Activated T-helper 1 cell treated with Interleukin-2 at 50 U/mL for 16 hours (primary cell): ENCODE measurements at regions not wholly inside any gene's neighbourhood (a gene's known extent, or its start where the extent isn't known, plus 50 kb on each side); places are given as distances from the start of the nearest gene placed in this dataset.
"Not testable (repeated sequence)": the region's sequence is repeated elsewhere in the genome, so short reads cannot be mapped to it uniquely, and the experiment has no call there.

Experiments
- DNase-seq: peaks from one replicate; pipeline ENCODE4 v3.0.0-alpha.2; 2020; ENCODE audit warnings: low read depth

- DNase-seq, result no peak
Observed at GRCh38 chr18:78454221-78454620, 525.4 kb upstream of the SALL3 start.

GRCh38 chr18:78455386-78455785 lies 524.2 kb upstream of the SALL3 start:
- no peak for DNase-seq

GRCh38 chr18:78457011-78457410 lies 522.6 kb upstream of the SALL3 start:
- DNase-seq, result no peak

- DNase-seq, result no peak
Observed at GRCh38 chr18:78457731-78458130, 521.9 kb upstream of the SALL3 start.

DNA sequence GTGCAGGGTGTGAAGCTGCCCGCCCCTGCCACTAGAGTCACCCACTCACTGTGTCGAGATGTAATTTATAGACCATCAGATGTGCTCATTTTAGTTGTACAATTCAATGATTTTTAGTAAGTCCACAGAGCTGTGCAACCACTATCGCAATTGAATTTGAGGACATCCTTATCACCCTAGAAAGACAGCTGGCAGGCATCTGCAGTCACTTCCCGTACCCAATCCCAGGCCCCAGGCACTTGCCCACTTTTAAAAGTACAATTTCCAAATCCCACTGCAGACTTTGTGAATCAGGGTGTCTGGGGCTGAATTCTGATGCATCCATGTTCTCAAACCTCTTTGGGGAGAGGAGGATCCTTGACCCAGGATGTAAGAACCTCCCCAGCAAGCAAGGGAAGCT lies 521.3 kb upstream of the SALL3 start:
- no peak for DNase-seq

GRCh38 chr18:78459668-78460067 lies 520.0 kb upstream of the SALL3 start:
- DNase-seq, result no peak

DNA sequence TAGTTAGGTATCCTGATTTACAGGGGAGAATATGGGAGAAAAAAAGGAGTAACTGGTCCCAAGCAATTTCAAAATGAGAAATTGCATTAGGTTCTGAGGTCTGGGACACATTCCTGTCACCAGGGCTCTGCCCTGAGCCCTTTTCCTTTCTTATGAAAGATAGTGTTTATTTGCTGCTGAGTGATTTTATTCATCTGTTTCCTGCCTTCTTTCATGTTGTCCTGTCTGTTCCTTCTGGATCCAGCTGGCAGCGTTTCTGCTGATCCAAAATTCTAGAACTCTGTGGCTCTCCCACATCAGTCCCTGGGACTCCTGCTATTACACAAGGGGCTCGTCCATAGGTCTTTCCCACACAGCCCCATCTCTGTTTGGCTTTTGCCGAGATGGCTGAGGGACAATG lies 519.1 kb upstream of the SALL3 start:
- no peak for DNase-seq

- DNase-seq, result no peak
Observed at GRCh38 chr18:78473563-78473962, 506.1 kb upstream of the SALL3 start.

GRCh38 chr18:78477840-78478239 lies 501.8 kb upstream of the SALL3 start:
- no peak for DNase-seq

- no peak for DNase-seq
Observed at GRCh38 chr18:78479443-78479842, 500.2 kb upstream of the SALL3 start.

DNA sequence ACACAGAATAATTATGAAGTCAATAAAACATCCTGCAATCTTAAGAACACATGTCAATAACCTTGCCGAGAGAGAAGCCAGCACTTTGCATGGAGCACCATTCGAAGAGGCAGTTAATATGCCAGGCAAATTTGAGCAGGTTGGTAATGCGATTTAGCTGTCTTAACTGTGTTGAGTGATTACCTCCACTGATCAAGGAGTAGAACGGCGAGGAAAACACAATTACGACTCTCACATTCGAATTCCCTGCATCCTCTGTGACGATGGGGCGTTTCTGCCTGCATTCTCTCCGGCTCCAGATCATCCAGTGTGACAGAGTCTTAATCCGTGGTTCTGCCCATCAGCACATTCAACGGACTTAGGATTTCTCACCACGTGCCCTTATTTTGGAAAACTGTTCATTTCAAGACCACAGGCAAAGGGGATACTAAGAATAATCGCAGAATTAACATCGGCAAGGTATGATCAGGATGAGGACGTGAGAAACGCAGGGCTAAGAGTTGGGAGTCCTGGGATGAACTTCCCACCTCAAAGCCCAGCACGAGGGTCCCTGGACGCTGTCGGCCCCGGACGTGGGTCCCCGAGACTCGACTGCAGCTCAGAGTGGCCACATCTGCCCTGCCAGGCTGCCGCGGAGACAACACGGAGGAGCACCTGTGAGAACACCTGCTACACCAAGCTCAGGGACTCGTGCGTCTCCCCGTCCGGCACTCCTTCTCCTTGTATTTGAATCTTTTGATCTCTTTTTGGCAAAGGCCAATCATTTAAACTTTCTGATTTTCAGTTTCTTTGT lies 499.2 kb upstream of the SALL3 start:
- DNase-seq, result no peak

DNA sequence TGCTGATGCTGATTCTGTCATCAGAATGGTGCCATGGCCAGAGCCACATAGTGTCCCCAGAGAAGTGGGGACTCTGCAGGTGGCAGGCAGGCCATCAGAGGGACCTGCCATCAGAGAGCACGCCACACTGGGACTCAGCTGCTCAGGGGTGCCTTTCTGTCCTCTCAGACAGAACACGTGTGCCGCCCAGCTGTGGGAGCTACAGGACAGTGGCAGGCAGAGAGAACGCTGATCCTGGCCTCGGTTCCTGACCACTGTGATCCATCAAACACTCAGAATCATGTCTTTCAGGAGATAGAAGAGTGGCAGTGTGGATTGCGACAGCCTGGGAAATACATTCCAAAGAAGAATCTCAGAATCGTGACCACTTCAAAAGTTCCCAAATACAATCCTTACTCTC lies 497.2 kb upstream of the SALL3 start:
- no peak for DNase-seq

- no peak for DNase-seq
Observed at GRCh38 chr18:78487649-78488048, 492.0 kb upstream of the SALL3 start.

DNA sequence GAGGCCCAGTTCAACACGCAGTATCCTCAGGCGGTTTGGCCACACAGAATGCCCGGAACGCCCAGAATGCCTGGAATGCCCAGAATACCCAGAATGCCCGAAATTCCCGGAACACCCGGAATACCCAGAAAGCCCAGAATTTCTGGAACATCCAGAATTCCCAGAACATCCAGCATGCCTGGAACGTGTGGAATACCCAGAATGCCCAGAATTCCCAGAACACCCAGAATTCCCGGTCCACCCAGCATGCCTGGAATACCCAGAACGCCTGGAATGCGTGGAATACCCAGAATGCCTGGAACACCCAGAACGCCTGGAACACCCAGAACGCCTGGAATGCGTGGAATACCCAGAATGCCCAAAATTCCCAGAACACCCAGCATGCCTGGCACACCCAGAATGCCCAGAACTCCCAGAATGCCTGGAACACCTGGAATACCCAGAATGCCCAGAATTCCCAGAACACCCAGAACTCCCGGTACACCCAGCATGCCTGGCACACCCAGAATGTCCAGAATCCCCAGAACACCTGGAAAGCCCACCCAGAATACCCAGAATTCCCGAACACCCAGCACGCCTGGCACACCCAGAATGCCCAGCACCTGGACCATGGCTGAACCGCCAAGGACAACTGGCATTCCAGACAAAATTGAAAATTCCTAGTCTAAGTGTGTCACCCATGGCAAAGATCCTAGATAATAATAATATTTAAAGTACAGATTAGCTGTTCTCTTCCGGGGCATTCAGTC lies 487.4 kb upstream of the SALL3 start:
- no peak for DNase-seq

- DNase-seq, result no peak
Observed at GRCh38 chr18:78492813-78493371, 486.7 kb upstream of the SALL3 start.

DNA sequence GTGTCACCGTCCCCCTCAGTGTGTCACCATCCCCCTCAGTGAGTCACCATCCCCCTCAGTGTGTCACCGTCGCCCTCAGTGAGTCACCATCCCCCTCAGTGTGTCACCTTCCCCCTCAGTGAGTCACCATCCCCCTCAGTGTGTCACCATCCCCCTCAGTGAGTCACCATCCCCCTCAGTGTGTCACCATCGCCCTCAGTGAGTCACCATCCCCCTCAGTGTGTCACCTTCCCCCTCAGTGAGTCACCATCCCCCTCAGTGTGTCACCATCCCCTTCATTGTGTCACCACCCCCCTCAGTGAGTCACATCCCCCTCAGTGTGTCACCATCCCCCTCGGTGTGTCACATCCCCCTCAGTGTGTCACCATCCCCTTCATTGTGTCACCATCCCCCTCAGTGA lies 486.1 kb upstream of the SALL3 start:
- DNase-seq, result not testable (repeated sequence)

DNA sequence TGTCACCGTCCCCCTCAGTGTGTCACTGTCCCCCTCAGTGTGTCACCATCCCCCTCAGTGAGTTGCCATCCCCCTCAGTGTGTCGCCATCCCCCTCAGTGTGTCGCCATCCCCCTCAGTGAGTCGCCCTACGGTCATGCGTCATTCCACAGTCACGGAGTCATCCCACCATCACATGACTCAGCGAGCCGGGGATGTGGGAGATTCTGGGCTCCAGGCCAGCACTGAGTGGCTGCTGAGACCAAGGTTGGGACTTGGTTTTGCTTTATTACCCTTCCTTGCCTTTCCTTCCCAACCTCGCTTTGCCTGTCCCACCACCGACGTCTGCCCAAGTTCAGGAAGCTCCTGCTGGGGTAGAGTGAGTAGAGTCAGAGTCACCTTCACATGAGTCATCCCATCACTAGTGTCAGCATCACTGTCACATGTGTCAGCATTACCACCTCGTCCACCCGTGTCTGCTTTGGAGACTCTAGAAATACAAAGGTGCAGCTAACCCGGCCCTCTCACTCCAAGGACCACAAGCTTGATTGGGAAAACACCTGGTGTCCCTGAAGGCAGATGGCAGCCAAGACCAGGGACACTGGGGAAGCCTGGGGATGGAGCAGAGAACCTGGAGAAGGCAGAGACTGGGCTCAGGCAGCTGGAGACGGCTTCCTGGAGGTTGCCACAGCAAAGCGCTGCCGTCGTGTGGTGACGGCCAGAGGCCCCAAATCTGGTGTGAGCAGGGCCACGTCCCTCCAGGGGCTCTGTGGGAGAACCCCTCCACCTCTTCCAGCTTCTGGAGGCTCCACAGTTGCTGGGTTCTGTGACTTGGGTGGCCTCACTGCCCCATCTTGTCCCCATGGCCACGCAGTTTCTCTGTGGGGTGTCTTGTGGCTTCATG lies 485.2 kb upstream of the SALL3 start:
- no peak for DNase-seq

DNA sequence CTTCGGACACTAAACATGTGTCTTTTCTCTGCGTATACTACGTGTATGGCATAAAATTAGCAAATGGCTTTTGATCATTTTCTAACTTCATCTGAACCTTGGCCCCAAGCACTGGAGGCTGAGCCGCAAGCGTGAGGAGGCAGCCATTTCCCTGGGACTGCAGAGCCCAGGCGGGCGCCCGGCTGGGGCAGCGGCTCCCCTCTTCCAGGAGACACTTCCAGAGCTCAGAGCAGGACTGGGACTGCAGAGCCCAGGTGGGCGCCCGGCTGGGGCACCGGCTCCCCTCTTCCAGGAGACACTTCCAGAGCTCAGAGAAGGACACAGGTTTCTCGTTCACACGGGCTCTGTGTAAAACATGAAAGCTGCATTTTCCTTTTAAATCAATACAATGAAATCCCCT lies 484.1 kb upstream of the SALL3 start:
- no peak for DNase-seq

DNA sequence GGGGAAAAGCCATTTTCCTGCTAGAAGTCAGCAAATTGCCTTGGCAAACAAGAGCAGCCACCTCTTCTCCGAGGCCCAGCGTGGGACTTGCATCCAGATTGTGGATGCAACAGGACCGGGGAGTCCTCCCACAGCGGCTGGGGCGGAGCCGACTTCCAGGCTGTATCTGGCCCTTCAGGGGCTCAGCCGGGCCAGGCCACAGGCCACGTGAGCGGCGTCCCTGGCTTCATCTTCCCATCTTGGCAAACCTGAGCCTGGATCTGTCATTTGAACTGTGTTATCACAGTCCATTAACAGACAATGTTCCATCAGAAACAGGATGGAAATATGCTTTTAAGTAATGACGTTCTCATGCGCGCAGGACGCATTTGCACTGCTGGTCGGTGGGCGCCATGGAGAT lies 483.5 kb upstream of the SALL3 start:
- no peak for DNase-seq

DNA sequence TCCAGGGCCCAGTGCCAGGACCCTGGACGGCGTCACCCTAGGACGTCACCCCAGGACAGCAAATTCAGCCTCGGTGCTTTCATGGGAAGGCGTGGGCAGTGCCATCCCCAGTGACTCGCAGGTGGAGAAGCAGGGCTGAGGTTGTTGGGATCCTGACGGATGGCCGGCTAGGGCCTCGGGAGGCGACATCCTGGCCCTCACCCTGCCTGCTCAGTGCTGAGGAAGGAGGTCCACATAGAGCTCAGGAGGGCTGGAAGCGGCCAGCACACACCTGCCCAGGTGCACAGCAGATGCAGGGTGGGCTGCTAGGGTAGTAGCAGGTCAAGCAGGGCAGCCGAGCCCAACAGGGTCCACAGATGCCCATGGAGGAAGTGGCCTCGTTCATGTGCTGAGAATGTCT lies 482.0 kb upstream of the SALL3 start:
- DNase-seq, result no peak

- DNase-seq, result no peak
Observed at GRCh38 chr18:78499586-78499985, 480.0 kb upstream of the SALL3 start.

GRCh38 chr18:78501251-78501650 lies 478.4 kb upstream of the SALL3 start:
- DNase-seq, result no peak
